HCEC 1CT (cell line): ENCODE measurements at regions not wholly inside any gene's neighbourhood (a gene's known extent, or its start where the extent isn't known, plus 50 kb on each side); places are given as distances from the start of the nearest gene placed in this dataset.

Experiments
- DNase-seq: peaks from one replicate; pipeline ENCODE4 v3.0.0-alpha.2; 2017

DNA sequence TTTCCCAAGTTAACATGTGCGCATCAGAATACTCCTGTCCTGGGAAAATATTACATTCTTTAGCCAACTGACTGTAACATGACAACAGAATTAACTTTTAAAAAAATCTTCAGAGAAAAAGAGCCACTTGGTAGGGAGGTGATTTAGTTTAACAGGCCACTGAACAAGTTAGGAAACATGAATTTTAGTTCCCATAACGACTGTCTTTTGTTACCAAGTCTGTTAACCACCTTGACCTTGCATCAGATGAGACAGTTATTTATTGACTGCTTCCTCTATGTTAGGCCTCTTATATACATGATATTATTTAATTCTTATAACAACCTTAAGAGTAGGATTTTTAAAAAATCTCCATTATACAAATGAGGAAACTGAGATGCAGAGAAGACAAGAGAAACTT, 268.6 kb downstream of the NDFIP2 start:
- DNase-seq: no peak

DNA sequence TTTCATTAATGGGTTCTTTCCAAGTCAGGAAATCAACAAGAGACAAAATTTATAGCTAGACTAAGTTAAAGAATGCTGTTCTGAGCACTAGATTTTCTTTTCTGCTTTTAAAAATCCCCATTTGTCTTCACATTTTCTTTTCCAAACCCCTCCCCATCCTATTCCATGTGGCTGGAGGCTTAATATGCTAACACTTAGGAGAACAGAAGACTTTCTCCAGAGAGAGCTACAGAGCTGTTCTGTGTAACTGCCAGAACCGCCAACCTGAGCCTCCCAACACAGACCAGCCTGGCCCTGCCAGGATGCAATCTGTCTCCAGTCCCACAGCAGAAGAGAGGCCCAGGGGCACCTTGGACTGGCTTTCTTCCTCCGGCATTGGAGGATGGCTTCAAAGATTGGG, 264.1 kb downstream of the NDFIP2 start:
- no peak for DNase-seq

DNA sequence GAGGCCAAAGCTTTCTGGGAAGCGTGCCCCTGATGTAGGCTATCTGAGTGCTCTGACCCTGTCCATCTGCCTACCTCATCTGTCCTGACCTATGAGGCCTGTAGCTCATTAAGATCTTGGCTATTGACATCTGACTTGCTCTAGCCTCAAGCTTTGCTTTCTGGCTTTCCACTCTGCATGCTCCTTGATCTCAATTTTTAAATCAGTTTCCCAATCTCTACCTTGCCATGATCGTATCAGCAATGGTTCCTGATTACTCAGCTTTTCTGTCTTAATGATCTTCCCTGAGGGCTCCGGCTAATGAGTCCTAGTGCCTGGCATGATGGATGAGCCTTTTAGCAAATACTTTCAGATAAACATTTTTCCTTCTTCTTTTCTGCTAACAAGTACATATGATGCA, 262.0 kb downstream of the NDFIP2 start:
- no peak for DNase-seq

DNA sequence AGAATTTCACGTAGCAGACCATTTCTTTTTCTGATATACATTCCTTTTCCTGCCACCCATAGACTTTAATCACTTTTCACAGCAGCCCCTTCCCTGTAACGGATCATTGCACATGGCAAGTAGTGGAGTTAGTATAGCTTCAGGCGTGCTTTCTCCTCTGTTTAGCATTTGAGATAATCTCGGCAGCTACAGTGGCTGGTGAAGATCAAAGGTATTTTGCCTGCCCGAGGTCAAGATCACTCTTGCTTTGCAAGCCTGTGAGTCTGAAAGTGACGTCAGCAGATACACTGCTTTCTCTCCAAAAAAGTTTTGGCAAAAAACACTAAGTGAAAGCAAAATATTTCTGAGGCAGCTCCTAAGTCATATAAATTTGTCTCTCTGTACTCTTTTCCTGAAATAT, 260.0 kb downstream of the NDFIP2 start:
- DNase-seq: peak; percentile 4

DNA sequence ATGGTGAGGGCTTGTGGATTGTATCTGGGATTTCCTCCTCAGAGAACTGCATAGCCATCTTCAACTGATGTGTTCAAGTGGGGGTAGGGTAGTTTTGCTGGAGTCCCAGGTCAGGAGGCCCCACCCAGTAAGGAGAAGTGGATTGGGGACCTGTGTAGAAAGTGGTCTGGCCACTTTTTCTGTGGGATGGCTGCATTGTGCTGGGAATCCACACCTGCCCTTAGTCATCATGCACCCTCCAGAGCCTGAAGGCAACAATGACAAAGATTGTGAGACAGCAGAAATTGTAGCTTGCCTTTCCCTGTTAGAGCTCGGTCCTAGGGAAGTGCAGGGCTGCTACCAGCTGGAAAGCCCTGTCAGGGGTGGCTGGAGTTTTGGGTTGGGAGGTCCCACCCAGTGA, 255.4 kb downstream of the NDFIP2 start:
- DNase-seq: no peak

DNA sequence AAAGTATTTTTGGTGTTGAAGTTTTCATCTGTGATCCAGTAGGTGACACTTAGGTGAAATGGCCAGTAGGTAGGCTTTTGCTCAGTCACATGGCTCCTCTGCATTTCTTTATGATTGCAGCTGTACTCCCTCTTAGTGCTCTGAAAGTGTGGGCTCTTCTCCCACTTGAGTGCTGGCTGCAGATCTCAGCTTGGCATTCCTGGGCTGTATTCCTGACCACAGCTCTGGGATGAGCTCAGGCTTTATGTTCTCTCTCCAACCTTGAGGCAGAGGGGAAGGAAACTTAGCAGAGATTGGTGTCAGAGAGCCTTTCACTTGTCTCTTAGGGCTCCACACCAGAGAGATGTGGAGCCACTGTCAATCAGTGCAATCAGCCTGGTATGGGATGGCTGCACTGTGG, 254.3 kb downstream of the NDFIP2 start:
- peak; percentile 5 for DNase-seq

DNA sequence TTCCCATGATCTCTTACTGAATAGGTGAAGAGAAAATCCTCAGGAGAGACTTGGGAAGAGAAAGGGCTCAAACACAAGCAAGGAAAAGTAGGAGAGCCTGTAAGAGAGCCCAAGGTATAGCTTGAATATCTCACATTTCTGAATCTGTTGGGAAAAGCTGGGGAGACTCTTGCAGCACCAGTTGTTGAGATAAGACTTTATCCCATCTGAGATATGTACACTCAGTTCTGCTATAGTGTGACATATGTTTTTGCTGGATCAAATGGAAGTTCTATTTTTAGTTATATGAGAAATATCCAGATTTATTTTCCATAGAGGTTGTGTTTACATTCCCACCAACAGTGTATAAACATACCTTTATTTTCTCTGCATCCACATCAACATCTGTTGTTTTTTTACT, 246.1 kb downstream of the NDFIP2 start:
- DNase-seq: no peak

DNA sequence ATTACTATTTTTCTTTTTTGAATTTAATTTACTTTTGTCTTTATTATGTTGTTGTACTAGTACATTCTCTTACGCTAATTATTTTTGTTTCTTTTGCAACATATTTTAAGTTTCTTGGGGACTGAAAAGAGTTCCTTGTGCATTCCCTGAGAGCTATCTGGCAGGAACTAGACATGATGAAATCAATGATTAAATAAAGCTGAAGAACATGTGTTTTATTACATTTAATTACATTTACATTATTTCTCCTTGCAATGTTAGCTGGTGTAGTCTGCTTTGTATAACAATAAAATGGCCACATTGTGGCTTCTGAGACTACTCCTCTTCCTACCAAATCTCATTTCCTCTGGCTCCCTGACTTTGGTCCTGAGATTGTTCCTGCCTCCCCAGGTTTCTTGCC, 244.9 kb downstream of the NDFIP2 start:
- DNase-seq: no peak

DNA sequence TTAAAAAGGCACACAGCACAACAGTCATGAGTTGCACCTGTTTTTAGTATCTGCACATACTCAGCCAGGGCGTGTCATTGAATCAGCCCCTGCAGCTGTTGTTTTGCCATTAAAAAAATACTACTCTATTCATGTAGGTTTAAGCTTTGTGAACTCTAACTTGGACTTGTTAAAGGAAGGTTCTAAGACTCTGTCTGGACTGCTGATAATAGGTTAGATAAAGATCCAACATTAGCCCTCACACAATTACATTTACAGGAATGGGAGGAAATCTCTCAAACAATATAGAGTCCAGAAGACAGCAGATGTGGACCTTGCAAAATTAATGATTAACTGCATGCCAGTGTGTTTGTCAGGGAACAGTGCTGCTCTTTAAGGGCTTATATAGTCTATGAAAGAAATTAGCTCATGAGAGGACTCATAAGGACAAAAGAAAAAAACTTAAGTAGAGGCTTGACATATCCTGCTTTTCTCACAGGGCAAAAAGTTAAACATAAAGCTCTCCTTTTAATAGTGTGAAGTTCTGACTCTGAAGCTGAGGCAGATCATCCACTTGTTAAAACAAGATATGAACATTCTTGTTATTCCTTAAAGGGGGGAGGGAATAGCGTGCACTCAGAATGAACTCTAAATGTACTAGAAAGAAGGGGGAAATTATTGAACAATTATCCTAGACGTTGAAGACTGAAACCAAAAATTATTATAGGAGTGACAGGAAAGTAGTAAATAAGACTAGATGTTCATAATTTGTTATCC, 243.6 kb downstream of the NDFIP2 start:
- no peak for DNase-seq

DNA sequence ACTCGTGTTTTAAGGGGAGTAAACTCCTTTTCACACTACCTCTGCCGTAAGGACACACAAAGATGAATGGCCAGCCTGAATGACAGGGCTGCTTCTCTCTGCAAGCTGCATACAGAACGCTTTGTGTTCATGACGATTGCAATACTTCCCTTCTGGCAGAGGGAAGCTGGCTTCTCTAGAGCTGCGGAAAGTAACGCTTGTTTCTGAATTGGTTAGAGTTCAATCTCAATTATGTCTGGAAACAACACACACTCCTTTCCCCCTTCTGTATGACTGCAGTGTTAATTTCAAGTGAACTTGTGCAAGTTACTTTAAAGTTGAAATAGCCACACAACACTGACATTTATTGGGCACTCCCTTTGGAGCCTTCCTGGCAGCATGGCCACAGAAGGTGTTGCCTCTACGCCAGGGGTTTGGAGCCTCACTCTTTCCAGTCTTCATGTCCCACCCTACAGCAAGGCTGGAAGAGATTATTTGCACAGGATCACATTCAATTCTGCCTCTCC, 242.6 kb downstream of the NDFIP2 start:
- no peak for DNase-seq

DNA sequence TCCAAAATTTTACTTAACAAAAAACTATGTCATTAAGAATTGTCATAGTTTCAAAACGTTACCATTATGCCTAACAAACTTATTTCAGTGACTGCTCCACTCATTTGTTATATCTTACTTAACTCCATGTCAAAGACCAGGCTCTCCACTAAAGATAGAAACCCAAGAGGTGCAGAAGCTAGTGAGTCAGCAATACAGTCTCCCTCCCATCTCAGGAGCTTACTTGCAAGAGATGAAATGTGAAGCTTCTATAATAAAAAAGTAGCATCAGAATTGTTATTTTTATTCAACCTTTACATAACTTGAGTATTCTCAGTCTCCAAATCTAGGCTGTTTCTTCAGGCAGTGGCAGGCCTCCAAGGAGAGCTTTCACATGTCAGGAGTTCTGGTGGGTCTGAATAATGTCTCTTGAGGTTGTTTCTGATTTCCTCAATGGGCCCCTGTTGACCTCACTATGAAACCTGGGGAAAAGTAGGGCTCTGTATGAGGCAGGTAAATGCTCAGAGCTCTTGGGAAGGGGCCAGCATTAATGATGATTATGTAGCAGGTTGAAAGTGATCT, 242.0 kb downstream of the NDFIP2 start:
- no peak for DNase-seq

DNA sequence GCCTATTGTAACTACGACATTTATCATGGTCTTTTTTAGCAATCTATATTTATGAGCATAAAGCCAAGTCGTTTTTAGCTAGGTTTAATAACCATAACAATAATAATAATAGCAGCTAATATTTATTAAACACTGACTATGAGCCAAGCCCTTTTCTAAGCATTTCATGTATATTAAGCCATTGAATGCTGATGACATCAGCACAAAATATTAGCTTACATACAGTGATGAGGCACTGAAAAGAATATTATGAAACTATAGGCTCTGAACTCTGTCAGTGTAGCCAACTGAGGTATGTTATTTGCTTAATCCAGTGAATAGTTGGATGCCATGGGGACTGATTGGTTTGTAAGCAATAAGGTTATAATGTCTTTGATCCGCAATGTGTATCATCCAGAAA, 235.2 kb downstream of the NDFIP2 start:
- DNase-seq: no peak

DNA sequence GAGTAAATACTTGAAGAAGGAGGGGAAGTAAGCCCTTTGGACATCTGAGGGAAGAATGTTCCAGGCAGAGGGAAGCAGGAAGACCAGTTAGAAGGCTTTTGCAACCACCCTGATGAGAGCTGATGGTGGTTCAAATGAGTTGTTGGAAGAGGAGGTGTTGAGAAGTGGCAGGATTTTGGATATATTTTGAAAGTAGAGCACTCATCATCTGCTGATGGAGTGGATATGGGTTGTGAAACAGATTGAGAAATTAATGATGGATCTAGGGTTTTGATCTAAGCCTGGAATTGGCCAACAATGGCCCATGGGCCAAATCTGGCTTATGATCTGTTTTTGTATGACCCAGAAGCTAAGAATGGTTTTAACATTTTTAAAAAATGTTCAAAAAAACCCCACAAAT, 230.7 kb downstream of the NDFIP2 start:
- DNase-seq: no peak

DNA sequence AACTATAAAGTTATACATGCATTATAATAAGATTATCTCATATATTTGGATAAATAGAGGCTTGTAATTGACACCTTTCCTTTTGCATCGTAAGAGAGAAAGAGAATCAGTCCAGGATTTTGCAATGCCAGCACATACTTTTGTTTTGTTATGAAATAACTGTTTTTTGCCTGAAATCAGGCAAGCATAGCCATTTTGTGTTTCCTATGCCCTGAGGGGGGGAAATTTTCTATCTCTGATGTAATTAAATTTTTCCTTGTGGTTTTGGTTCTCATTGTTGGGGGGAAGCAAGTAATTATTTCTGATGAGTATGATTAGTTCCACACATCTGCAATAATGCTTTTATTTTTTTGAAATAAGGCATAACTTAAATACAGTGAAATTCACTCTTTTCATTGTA, 229.4 kb downstream of the NDFIP2 start:
- DNase-seq: peak; percentile 20

DNA sequence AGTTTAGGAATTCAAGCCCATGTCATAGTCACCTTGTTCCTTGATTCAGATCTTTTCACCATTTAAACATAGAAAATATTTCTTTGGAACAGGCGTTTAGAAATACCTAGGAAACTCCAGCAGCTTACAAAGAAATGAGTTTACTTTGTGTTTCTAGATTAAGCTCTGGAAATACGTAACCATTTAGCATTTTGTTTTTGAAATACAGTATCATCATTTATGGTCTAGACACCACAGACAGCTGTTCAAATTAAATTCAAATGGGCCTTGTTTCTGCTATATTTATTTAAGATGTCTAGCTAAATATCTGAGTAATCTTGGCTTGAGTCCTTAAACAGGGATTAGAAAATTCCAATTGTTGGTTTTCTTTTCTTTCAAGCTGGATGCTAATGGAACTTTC, 228.5 kb downstream of the NDFIP2 start:
- peak; percentile 27 for DNase-seq

DNA sequence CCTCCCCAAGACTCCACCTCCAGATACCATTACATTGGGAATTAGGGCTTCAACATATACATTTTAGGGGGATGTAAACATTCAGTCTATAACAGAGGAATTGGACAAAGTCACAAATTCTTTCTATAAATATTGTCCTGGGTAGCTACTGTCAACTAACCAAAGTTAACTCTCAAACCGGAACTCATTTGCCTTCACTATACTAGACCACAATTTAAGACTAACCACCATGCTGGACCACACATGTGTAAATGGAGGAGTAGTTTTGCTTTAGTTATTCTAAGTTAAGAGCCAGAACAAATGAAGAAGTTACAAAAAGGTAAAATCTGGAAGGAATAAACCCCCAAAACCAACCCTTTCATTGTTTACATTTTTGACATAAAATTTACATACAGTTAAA, 222.8 kb downstream of the NDFIP2 start:
- DNase-seq: no peak

DNA sequence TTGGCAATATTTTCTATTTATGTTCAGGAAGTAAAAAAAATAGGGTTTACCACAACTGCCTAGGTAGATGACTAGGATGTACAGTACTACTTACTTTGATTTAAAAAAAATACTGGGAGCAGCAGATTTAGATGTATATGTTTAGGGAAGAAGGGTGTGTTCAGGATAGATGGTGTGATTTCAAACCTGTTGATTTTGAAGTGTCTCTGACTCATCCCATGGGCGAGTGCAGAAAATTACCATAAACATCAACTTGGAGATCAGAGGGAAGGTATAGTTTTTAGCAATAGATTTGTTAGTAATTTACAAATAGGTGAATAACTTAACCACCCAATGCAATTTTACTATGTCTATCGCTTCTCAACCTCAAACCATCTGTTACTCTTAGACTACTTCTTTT, 214.8 kb downstream of the NDFIP2 start:
- no peak for DNase-seq

DNA sequence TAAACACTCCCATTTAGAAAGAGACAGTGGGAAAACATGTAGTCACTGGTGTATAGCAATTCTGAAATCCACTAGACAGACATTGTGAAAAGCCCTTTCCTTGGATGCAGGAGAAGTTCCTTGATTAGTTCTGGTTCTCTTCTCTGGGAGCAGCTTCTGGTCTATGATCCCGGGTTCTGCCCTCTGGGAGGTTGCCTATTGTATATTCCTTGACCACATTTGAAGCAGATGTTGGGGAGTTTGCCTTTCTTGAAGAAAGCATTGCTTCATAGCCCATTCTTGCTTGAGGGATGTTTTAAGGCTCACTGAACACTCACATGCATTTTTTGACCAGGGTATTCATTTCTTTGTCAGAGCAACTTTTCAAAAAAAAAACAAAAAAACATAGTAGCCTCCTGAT, 211.9 kb downstream of the NDFIP2 start:
- DNase-seq: no peak

DNA sequence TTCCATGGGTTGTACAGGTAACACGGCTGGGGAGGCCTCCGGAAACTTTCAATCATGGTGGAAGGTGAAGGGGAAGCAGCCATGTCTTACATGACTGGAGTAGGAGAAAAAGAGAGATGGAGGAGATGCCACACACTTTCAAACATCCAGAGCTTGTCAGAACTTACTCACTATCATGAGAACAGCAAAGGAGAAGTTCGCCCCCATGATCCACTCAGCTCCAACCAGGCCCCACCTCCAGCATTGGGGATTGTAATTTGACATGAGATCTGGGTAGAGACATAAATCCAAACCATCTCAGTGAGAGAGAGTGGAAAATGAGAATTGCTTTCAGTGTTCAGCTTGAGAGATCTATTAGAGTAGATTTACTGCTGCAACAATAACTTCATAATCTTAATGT, 210.9 kb downstream of the NDFIP2 start:
- no peak for DNase-seq

DNA sequence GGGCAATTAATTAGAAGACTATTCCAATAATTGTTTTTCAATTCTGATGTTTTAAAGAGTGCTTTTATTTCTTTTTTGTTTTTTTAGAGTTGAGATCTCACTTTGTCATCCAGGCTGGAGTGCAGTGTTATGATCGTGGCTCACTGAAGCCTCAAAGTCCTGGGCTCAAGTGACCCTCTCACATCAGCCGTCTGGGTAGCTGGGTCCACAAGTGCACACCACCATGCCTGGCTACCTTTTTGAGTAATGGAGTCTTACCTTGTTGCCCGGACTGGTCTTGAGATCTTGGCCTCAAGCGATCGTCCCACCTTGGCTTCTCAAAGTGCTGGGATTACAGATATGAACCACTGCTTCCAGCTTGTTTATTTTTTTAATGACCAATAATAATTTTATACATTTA, 207.8 kb downstream of the NDFIP2 start:
- DNase-seq: no peak

DNA sequence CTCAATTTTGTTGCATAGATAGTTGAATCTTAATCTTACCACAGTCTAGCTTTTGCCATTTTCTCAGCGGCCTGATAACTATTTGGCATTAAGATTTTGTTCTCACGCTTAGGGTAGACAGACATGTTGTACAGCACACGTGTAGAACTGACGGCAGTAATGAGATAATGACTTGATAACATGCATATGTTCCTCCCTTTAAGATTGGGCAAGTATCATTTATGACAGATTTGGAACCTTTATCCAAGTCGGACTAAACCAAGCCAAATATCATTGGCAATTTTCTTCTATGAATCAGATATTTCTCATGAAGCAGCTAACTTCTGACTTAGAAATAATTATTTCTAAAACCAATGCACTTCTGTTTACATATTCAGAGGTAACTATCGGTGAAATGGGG, 205.5 kb downstream of the NDFIP2 start:
- DNase-seq: no peak

DNA sequence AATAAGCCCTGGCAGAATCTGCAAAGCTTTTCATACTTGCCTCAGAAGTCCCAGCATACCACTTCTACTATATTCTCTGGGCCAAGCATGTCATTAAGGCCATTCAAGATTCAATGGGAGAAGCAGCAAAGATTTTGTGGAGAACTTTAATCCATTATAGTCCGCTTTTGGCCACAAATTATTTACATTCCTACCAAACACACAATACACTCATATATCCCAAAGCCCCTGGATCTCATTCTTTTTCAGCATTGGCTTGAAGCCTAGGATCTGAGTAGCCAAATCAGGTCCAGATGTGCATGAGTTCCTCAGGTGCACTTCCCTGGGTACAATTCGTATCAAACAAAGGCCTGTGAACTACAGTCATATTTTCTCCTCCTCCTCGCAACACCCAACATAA, 203.4 kb downstream of the NDFIP2 start:
- DNase-seq: no peak

DNA sequence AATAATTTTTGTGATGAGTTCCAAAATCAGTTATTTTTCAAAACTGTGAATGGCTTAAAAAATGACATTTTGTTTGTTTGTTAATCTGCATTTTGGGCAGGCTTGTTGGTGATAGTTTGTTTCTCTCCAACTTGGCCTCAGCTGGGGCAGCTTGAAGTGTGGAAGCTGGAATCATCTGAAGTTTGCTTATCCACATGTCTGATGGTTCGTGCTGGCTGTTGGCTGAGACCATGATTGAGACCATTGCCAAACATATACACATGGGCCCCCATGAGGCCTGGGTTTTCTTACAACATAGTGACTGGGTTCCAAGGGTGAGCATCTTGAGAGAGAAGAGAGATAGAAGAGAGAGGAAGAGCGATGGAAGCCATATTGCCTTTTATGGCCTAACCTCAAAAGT, 201.2 kb downstream of the NDFIP2 start:
- DNase-seq: no peak

DNA sequence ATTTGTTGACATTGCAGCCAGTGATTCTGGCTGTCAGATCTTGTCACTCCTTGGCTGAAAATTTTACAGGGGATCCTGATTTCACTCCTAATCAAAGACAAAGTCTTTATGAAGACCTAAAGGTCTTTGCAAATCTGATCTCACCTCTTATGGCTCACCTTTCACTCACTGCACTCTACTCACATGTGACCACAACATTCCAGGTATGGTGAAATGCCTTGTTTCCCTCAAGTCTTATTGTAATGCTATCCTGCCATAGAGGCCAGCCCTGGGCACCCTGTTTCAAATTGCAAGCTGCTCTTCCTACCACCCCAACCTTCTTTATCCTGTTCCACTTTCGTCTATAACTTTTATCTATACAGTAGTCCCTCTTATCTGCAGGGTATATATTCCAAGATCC, 200.1 kb downstream of the NDFIP2 start:
- DNase-seq: no peak

DNA sequence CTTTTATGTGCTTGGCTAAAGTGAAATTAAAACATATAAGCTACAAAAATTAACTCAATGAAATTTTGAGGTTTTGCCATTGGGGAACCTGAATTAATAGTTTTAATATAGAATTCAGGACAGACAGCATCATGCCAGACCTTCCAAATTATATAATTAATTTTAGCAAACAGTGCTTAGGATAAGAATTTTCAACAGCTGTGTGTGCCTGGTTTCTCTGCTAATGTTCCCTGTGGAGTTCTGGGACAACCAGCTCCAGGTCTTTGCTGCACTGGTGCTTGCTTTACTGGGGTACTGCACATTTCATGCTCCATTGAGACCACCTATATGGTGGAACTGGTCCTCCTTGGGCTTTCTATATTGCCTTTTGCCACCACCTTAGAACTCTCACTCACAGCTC, 199.5 kb downstream of the NDFIP2 start:
- DNase-seq: no peak
